ELR (cell line): ENCODE measurements at regions not wholly inside any gene's neighbourhood (a gene's known extent, or its start where the extent isn't known, plus 50 kb on each side); places are given as distances from the start of the nearest gene placed in this dataset.

Experiments used
- DNase-seq: peaks from one replicate; pipeline ENCODE4 v3.0.0-alpha.2; 2015; ENCODE audit warnings: low read depth

- DNase-seq, result peak; percentile 77
These were observed 132.3 kb upstream of the CRY1 start for GRCh38 chr12:107225635-107226034.

GRCh38 chr12:107226126-107226525 is 132.8 kb upstream of the CRY1 start:
- DNase-seq, result no peak

- no peak for DNase-seq
These were observed 134.7 kb upstream of the CRY1 start for GRCh38 chr12:107228076-107228475.

GRCh38 chr12:107229827-107230226 is 136.5 kb upstream of the CRY1 start:
- peak; percentile 39 for DNase-seq

- DNase-seq, result no peak
These were observed 138.0 kb upstream of the CRY1 start for GRCh38 chr12:107231303-107231702.

GRCh38 chr12:107233551-107233950 is 140.2 kb upstream of the CRY1 start:
- DNase-seq, result no peak

GRCh38 chr12:107235600-107235999 is 142.3 kb upstream of the CRY1 start:
- DNase-seq, result no peak

GRCh38 chr12:107236824-107237511 is 143.6 kb upstream of the CRY1 start:
- peak; percentile 88 for DNase-seq

GRCh38 chr12:107238296-107238695 is 144.9 kb upstream of the CRY1 start:
- peak; percentile 54 for DNase-seq

- DNase-seq, result no peak
These were observed 148.1 kb upstream of the CRY1 start for GRCh38 chr12:107241411-107241810.

GRCh38 chr12:107242189-107242588 is 148.8 kb upstream of the CRY1 start:
- DNase-seq, result peak; percentile 38

- DNase-seq, result no peak
These were observed 150.0 kb upstream of the CRY1 start for GRCh38 chr12:107243341-107243740.

- no peak for DNase-seq
These were observed 151.2 kb upstream of the CRY1 start for GRCh38 chr12:107244584-107244983.

- no peak for DNase-seq
These were observed 154.3 kb upstream of the CRY1 start for GRCh38 chr12:107247650-107248049.

- no peak for DNase-seq
These were observed 154.8 kb upstream of the CRY1 start for GRCh38 chr12:107248187-107248586.

- no peak for DNase-seq
These were observed 157.9 kb upstream of the CRY1 start for GRCh38 chr12:107251288-107251687.

GRCh38 chr12:107253361-107253760 is 160.0 kb upstream of the CRY1 start:
- DNase-seq, result no peak

- DNase-seq, result no peak
These were observed 161.0 kb upstream of the CRY1 start for GRCh38 chr12:107254258-107254856.

GRCh38 chr12:107258780-107259179 is 165.4 kb upstream of the CRY1 start:
- DNase-seq, result no peak

- DNase-seq, result no peak
These were observed 170.6 kb upstream of the CRY1 start for GRCh38 chr12:107263980-107264379.

- DNase-seq, result no peak
These were observed 171.3 kb upstream of the CRY1 start for GRCh38 chr12:107264667-107265066.

GRCh38 chr12:107267604-107268003 is 174.3 kb upstream of the CRY1 start:
- no peak for DNase-seq

- no peak for DNase-seq
These were observed 178.2 kb upstream of the CRY1 start for GRCh38 chr12:107271523-107271922.

GRCh38 chr12:107275530-107275929 is 182.2 kb upstream of the CRY1 start:
- DNase-seq, result no peak
